Thymus (tissue), 11 donors: ENCODE measurements at regions not wholly inside any gene's neighbourhood (a gene's known extent, or its start where the extent isn't known, plus 50 kb on each side); places are given as distances from the start of the nearest gene placed in this dataset.

Source experiments
- DNase-seq, 9 donors: peaks; one replicate each; pipeline ENCODE4 v3.0.0-alpha.2; 2013; ENCODE audit warnings: low spot score in 9 of 9, low read depth in 6 of 9, missing footprints in 1 of 9
- H3K27ac ChIP-seq, 2 donors: one replicate each; pipeline ENCODE4 v1.5.1; 2013; ENCODE audit warnings: control low read depth in 1 of 2, low read depth in 1 of 2, low read length in 1 of 2, mild to moderate bottlenecking in 1 of 2, moderate library complexity in 1 of 2
- H3K27me3 ChIP-seq, 2 donors: one replicate each; pipeline ENCODE4 v1.5.1; 2013; ENCODE audit warnings: low read length in 1 of 2; ENCODE audit not compliant: control insufficient read depth in 2 of 2, insufficient read depth in 1 of 2
- H3K36me3 ChIP-seq, 2 donors: one replicate each; pipeline ENCODE4 v1.5.1; 2013; ENCODE audit warnings: low read length in 1 of 2, mild to moderate bottlenecking in 1 of 2, moderate library complexity in 1 of 2; ENCODE audit not compliant: control insufficient read depth in 2 of 2, insufficient read depth in 2 of 2
- H3K4me1 ChIP-seq, 2 donors: one replicate each; pipeline ENCODE4 v1.5.1; 2013; ENCODE audit warnings: low read length in 2 of 2; ENCODE audit not compliant: control insufficient read depth in 2 of 2, insufficient read depth in 2 of 2
- H3K4me3 ChIP-seq, 2 donors: one replicate each; pipeline ENCODE4 v1.5.1; 2013; ENCODE audit warnings: low read length in 2 of 2, control low read depth in 1 of 2, mild to moderate bottlenecking in 1 of 2
- H3K9me3 ChIP-seq, 2 donors: one replicate each; pipeline ENCODE4 v1.5.1; 2013; ENCODE audit warnings: low read length in 1 of 2, mild to moderate bottlenecking in 1 of 2; ENCODE audit not compliant: control insufficient read depth in 2 of 2, insufficient read depth in 1 of 2
- WGBS: extraction: QIAGEN DNeasy Blood & Tissue Kit; methylation state at CpG from one replicate; pipeline ENCODE4 v1.1.7; 2013; 5-methylcytosine and 5-hydroxymethylcytosine counted together
- donor health status: healthy.

GRCh38 chr2:14132386-14132785 is 500.1 kb upstream of the LRATD1 start:
- H3K27ac ChIP-seq = no peak overlapping the region
- no peak overlapping the region for H3K4me3 ChIP-seq
- H3K4me1 ChIP-seq = no peaks in the 10 kb centered on the region
- no peaks in the 10 kb centered on the region for H3K27me3 ChIP-seq
- peaks cover 0 to 3% of the 10 kb centered on the region in 2 donors for H3K9me3 ChIP-seq
- no peak for DNase-seq
- no peaks in the 10 kb centered on the region for H3K36me3 ChIP-seq
- WGBS = 96% methylated on average over 1 of the region's 1 CpG

- no peak for DNase-seq
- no peaks in the 10 kb centered on the region for H3K36me3 ChIP-seq
- WGBS = 88% methylated on average over 3 of the region's 3 CpGs
Observed at GRCh38 chr2:14134771-14135170, 497.7 kb upstream of the LRATD1 start.

GRCh38 chr2:14136030-14136429 is 496.5 kb upstream of the LRATD1 start:
- no peak for DNase-seq

More at GRCh38 chr2:14134771-14135170, 497.7 kb upstream of the LRATD1 start:
- Histone ChIP-seq H3K27ac (no peak overlapping the region), H3K4me1 (no peaks in the 10 kb centered on the region), H3K9me3 (no peaks in the 10 kb centered on the region), H3K27me3 (no peaks in the 10 kb centered on the region), H3K4me3 (no peak overlapping the region)

GRCh38 chr2:14137643-14138042 is 494.9 kb upstream of the LRATD1 start:
- Histone ChIP-seq H3K27me3 (no peaks in the 10 kb centered on the region), H3K4me1 (no peaks in the 10 kb centered on the region), H3K27ac (no peak overlapping the region), H3K4me3 (no peak overlapping the region), H3K9me3 (no peaks in the 10 kb centered on the region), H3K36me3 (no peaks in the 10 kb centered on the region)
- no peak for DNase-seq
- WGBS = 75% methylated on average over 2 of the region's 2 CpGs

More at GRCh38 chr2:14136030-14136429, 496.5 kb upstream of the LRATD1 start:
- no peak overlapping the region for H3K27ac ChIP-seq
- WGBS = 94% methylated on average over 2 of the region's 2 CpGs
- no peaks in the 10 kb centered on the region for H3K9me3 ChIP-seq
- no peaks in the 10 kb centered on the region for H3K36me3 ChIP-seq
- no peaks in the 10 kb centered on the region for H3K27me3 ChIP-seq
- H3K4me1 ChIP-seq = no peaks in the 10 kb centered on the region
- H3K4me3 ChIP-seq = no peak overlapping the region

- H3K4me1 ChIP-seq = no peaks in the 10 kb centered on the region
- WGBS = 75% methylated on average over 6 of the region's 6 CpGs
Observed at GRCh38 chr2:14140009-14140550, 492.4 kb upstream of the LRATD1 start.

GRCh38 chr2:14143435-14143834 is 489.1 kb upstream of the LRATD1 start:
- H3K4me1 ChIP-seq = no peaks in the 10 kb centered on the region
- H3K4me3 ChIP-seq = no peak overlapping the region
- DNase-seq = no peak
- no peaks in the 10 kb centered on the region for H3K9me3 ChIP-seq
- no peaks in the 10 kb centered on the region for H3K36me3 ChIP-seq
- no peak overlapping the region for H3K27ac ChIP-seq
- H3K27me3 ChIP-seq = no peaks in the 10 kb centered on the region

More at GRCh38 chr2:14140009-14140550, 492.4 kb upstream of the LRATD1 start:
- no peaks in the 10 kb centered on the region for H3K9me3 ChIP-seq
- H3K4me3 ChIP-seq = no peak overlapping the region
- DNase-seq = no peak
- no peaks in the 10 kb centered on the region for H3K27me3 ChIP-seq
- no peak overlapping the region for H3K27ac ChIP-seq
- no peaks in the 10 kb centered on the region for H3K36me3 ChIP-seq

GRCh38 chr2:14148216-14148615 is 484.3 kb upstream of the LRATD1 start:
- Histone ChIP-seq H3K4me1 (no peaks in the 10 kb centered on the region), H3K4me3 (no peak overlapping the region), H3K27me3 (no peaks in the 10 kb centered on the region), H3K36me3 (no peaks in the 10 kb centered on the region), H3K27ac (no peak overlapping the region), H3K9me3 (no peaks in the 10 kb centered on the region)
- no peak for DNase-seq
- WGBS = 88% methylated on average over 1 of the region's 1 CpG

GRCh38 chr2:14157816-14158215 is 474.7 kb upstream of the LRATD1 start:
- H3K9me3 ChIP-seq = no peaks in the 10 kb centered on the region
- no peaks in the 10 kb centered on the region for H3K27me3 ChIP-seq
- H3K27ac ChIP-seq = no peak overlapping the region
- no peaks in the 10 kb centered on the region for H3K36me3 ChIP-seq
- H3K4me3 ChIP-seq = no peak overlapping the region
- no peak for DNase-seq
- H3K4me1 ChIP-seq = no peaks in the 10 kb centered on the region

GRCh38 chr2:14180333-14180732 is 452.2 kb upstream of the LRATD1 start:
- peaks cover 3 to 13% of the 10 kb centered on the region in 2 donors for H3K9me3 ChIP-seq
- 75% methylated on average over 3 of the region's 3 CpGs for WGBS
- H3K4me3 ChIP-seq = no peak overlapping the region
- DNase-seq = no peak
- no peaks in the 10 kb centered on the region for H3K27me3 ChIP-seq
- no peak overlapping the region for H3K27ac ChIP-seq
- no peaks in the 10 kb centered on the region for H3K4me1 ChIP-seq
- no peaks in the 10 kb centered on the region for H3K36me3 ChIP-seq
